CD4-positive, alpha-beta T cell treated with Interleukin-12 subunit alpha and Interleukin-12 subunit beta, for 1 hour (primary cell): ENCODE measurements at regions not wholly inside any gene's neighbourhood (a gene's known extent, or its start where the extent isn't known, plus 50 kb on each side); places are given as distances from the start of the nearest gene placed in this dataset.

Experiments used
- DNase-seq: peaks from one replicate; pipeline ENCODE4 v3.0.0-alpha.2; 2020

GRCh38 chr17:65444049-65444448 is 117.4 kb downstream of the AXIN2 start:
- no peak for DNase-seq

- DNase-seq: no peak
Measured at GRCh38 chr17:65442691-65443090, 118.8 kb downstream of the AXIN2 start.

- no peak for DNase-seq
Measured at GRCh38 chr17:65442250-65442649, 119.2 kb downstream of the AXIN2 start.

GRCh38 chr17:65441053-65441605 is 120.3 kb downstream of the AXIN2 start:
- DNase-seq: no peak

GRCh38 chr17:65438708-65439294 is 122.6 kb downstream of the AXIN2 start:
- no peak for DNase-seq

- DNase-seq: no peak
Measured at GRCh38 chr17:65438173-65438572, 123.3 kb downstream of the AXIN2 start.

GRCh38 chr17:65436871-65437270 is 124.6 kb downstream of the AXIN2 start:
- no peak for DNase-seq

- DNase-seq: no peak
Measured at GRCh38 chr17:65434878-65435277, 126.6 kb downstream of the AXIN2 start.

GRCh38 chr17:65434251-65434650 is 127.2 kb downstream of the AXIN2 start:
- DNase-seq: no peak

GRCh38 chr17:65433592-65433991 is 127.9 kb downstream of the AXIN2 start:
- DNase-seq: no peak

- DNase-seq: no peak
Measured at GRCh38 chr17:65433157-65433556, 128.3 kb downstream of the AXIN2 start.

- DNase-seq: no peak
Measured at GRCh38 chr17:65431116-65431515, 130.3 kb downstream of the AXIN2 start.

GRCh38 chr17:65430209-65430833 is 131.1 kb downstream of the AXIN2 start:
- no peak for DNase-seq

- DNase-seq: no peak
Measured at GRCh38 chr17:65423346-65424140, 137.9 kb downstream of the AXIN2 start.

- no peak for DNase-seq
Measured at GRCh38 chr17:65418622-65419021, 142.8 kb downstream of the AXIN2 start.

GRCh38 chr17:65417406-65418221 is 143.8 kb downstream of the AXIN2 start:
- no peak for DNase-seq

- no peak for DNase-seq
Measured at GRCh38 chr17:65415991-65416390, 145.5 kb downstream of the AXIN2 start.

- no peak for DNase-seq
Measured at GRCh38 chr17:65413390-65413789, 148.1 kb downstream of the AXIN2 start.

GRCh38 chr17:65409381-65409780 is 152.1 kb downstream of the AXIN2 start:
- no peak for DNase-seq

- DNase-seq: no peak
Measured at GRCh38 chr17:65408050-65408449, 153.4 kb downstream of the AXIN2 start.

- no peak for DNase-seq
Measured at GRCh38 chr17:65407017-65407416, 154.4 kb downstream of the AXIN2 start.

GRCh38 chr17:65406552-65406951 is 154.9 kb downstream of the AXIN2 start:
- no peak for DNase-seq

- no peak for DNase-seq
Measured at GRCh38 chr17:65405563-65405962, 155.9 kb downstream of the AXIN2 start.
